ENCODE measurements at regions not wholly inside any gene's neighbourhood (a gene's known extent, or its start where the extent isn't known, plus 50 kb on each side); places are given as distances from the start of the nearest gene placed in this dataset.

DNA sequence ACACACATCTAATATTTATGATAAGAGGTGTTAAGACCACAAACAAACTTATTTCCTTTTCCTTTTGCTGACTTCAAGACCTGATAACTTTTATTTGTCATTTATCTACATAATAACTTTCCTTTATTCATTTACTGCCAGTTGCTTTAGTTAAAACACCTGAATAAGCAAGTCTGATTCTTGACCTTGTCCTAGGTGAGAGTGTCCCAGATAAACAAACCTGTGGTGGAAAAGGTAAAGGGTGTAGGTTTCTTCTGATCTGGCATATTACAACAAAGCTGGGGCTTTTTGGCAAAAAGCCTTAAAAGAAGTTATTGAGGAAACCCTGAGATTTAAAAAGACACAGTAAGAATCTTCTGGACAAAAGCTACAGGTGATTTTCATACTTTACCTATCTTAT, 191.5 kb downstream of the ZBBX start:
- Mint-ChIP-seq H3K36me3 (no peaks in the 10 kb centered on the region), H3K4me1 (no peaks in the 10 kb centered on the region), H3K4me3 (no peak overlapping the region), H3K9me3 (ENCODE audit: low read depth) (peaks cover 11% of the 10 kb centered on the region), H3K27ac (no peak overlapping the region), H3K27me3 (no peaks in the 10 kb centered on the region)
- CTCF ChIA-PET = no interaction called here
- ATAC-seq = no peak
- DNase-seq = no peak

DNA sequence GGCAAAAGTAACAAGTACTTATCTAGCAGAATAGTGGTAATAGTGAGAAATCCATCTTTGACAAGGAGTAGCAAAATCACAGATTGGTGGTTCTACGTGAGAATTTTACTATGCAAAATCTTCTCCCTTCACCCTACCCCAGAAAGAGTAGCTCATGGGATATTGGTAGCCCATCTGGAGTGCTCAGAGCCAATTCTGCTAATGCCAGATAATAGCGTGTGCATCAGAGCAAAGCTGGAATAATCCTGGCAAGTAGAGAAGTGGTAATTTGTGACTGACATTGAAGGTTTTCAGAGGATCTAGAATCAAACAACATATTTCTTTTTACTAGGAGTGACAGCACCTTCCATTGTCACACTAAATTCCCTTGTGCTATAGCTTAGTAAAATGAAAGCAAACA, 192.9 kb downstream of the ZBBX start:
- Mint-ChIP-seq H3K36me3 (no peaks in the 10 kb centered on the region), H3K27me3 (no peaks in the 10 kb centered on the region), H3K4me3 (no peak overlapping the region), H3K4me1 (no peaks in the 10 kb centered on the region), H3K9me3 (ENCODE audit: low read depth) (peaks cover 3% of the 10 kb centered on the region), H3K27ac (no peak overlapping the region)
- CTCF ChIA-PET = no interaction called here
- DNase-seq (no peak), ATAC-seq (no peak)

DNA sequence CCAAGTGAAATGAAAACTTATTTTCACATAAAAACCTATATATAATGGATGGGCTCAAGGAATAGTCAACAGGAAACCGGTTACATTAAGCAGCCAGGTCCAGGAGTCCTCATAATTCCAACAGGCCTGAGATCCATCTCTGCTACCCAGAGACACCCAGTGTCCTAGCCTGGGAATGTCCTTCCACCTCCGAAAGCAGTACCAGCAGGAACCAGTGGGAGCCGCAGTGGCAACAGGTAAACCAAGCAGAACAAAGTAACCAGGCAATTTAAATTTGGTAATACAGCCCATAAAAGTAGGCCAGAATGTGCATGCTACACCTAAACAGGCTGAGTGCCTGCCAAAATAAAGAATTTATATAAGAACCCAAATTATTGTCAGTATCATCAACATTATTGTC, 195.6 kb downstream of the ZBBX start:
- H3K27ac Mint-ChIP-seq = no peak overlapping the region
- DNase-seq = no peak
- no peak for ATAC-seq
- no peak overlapping the region for H3K4me3 Mint-ChIP-seq
- no peaks in the 10 kb centered on the region for H3K36me3 Mint-ChIP-seq
- H3K27me3 Mint-ChIP-seq = no peaks in the 10 kb centered on the region
- H3K4me1 Mint-ChIP-seq = no peaks in the 10 kb centered on the region
- CTCF ChIA-PET = no interaction called here
- no peaks in the 10 kb centered on the region for H3K9me3 Mint-ChIP-seq (ENCODE audit: low read depth)

DNA sequence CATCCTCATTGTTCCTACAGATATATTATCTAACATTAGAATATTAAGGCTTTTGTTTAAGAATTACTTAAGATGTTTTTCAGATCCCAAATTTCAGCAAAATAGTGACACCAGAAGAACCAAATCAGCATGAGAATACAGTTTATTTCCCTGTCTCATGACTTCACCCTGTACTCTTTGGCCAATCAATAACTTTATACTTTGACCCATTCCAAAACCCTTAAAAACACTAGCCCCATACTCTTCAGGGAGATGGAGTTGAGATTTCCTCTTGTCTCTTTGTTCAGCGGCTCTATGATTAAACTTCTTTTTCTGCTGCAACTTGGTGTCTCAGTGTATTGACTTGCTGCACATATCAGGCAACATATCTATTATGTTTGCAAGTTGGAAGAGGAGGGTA, 207.7 kb downstream of the ZBBX start:
- Mint-ChIP-seq H3K4me3 (no peak overlapping the region), H3K9me3 (ENCODE audit: low read depth) (peaks cover 2% of the 10 kb centered on the region), H3K4me1 (no peaks in the 10 kb centered on the region), H3K27ac (no peak overlapping the region), H3K27me3 (no peaks in the 10 kb centered on the region), H3K36me3 (no peaks in the 10 kb centered on the region)
- no peak for ATAC-seq
- no peak for DNase-seq
- CTCF ChIA-PET = no interaction called here

DNA sequence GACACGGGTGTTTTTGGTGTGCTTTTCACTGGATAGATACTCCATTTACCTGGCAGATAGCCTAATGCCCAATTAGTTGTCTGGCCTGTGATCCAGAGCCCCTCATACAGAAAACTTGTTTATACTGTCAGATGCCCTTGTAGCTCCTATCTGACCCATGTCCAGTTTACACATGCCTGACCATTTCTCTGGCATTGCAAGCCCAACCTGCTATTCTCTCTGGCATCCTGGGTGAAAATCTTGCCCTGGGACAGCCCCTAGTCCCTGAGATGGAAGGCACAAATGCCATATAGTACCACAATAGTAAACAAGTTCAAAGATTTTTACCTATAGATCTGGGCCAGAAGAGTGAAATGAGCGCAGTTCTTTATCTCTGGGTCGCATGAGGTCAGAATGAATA, 212.6 kb downstream of the ZBBX start:
- CTCF ChIA-PET = no interaction called here
- ATAC-seq (no peak), DNase-seq (no peak)
- H3K9me3 Mint-ChIP-seq (ENCODE audit: low read depth) = no peaks in the 10 kb centered on the region
- no peak overlapping the region for H3K4me3 Mint-ChIP-seq
- no peaks in the 10 kb centered on the region for H3K36me3 Mint-ChIP-seq
- H3K27me3 Mint-ChIP-seq = no peaks in the 10 kb centered on the region
- no peak overlapping the region for H3K27ac Mint-ChIP-seq
- H3K4me1 Mint-ChIP-seq = no peaks in the 10 kb centered on the region

DNA sequence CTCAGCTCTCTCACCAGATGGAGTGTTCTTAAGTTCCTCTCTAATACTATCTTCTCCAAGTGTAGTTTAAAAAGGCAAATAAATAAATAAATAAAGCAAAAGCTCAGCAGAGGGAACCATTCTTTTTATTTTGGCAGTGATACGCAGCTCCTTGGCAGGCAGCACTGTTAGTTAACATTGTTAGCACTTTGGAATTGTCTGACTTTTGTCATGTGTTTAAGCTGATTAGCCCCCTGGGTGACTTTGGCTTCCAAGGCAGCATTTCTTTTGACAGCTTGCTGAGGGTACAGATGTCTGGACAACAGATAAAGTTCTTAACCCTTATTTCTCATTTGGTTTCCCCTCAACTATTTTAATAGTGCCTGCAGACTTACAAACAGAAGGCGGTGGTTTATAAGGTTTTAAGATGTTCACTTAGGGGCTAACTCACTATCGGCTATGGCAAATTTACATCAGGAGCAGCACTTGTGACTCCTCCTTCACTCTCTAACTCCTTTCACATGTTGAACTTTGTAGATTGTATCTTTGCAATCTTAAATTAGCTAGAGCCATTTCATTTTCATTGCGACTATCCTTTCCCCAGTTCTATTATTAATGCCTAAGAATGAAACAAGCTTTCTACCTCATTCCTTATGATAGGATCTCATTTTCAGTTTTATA, 213.4 kb downstream of the ZBBX start:
- ATAC-seq = no peak
- DNase-seq = no peak
- H3K4me3 Mint-ChIP-seq = no peak overlapping the region
- CTCF ChIA-PET = no interaction called here
- H3K27ac Mint-ChIP-seq = no peak overlapping the region
- H3K27me3 Mint-ChIP-seq = no peaks in the 10 kb centered on the region
- H3K4me1 Mint-ChIP-seq = no peaks in the 10 kb centered on the region
- H3K9me3 Mint-ChIP-seq (ENCODE audit: low read depth) = no peaks in the 10 kb centered on the region
- H3K36me3 Mint-ChIP-seq = no peaks in the 10 kb centered on the region

DNA sequence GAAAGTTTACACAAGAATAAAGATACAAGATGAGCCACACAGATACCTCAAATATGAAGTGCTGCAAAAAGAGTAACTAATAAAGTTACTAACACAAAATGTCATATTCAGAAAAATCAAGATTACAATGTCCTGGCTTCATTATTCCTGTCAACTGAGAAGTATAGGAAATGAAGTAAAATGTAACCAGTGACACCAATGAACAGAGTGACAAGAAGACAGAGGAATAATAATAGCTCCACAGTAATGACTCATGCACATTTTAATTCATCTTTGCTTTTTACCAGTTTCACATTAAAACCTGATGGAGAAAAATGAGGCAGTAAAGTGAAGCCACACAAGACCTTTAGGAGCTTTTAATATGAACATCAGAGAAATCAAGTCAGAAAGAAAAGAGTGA, 214.1 kb downstream of the ZBBX start:
- Mint-ChIP-seq H3K27me3 (no peaks in the 10 kb centered on the region), H3K36me3 (no peaks in the 10 kb centered on the region), H3K9me3 (ENCODE audit: low read depth) (no peaks in the 10 kb centered on the region), H3K4me1 (no peaks in the 10 kb centered on the region), H3K4me3 (no peak overlapping the region), H3K27ac (no peak overlapping the region)
- no peak for ATAC-seq
- CTCF ChIA-PET = no interaction called here
- DNase-seq = no peak

DNA sequence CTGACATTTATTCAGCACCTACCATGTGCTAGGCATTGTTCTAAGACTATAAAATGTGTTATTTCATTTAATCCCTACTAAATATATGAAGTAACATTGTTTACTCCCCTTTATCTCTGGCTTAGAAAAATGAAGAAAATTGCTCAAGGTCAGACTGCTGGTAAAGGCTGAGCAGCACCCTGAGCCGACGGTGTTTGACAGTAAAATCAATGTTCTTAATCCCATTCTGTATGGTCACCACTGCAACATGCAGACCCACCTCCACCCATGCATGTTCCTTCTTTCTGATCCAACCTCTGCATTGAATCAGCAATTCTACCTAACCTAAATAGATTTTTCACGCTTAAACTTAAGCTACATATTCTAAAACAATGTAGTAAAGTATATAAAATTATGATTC, 216.5 kb downstream of the ZBBX start:
- Mint-ChIP-seq H3K36me3 (no peaks in the 10 kb centered on the region), H3K27me3 (no peaks in the 10 kb centered on the region), H3K4me3 (no peak overlapping the region), H3K9me3 (ENCODE audit: low read depth) (no peaks in the 10 kb centered on the region), H3K4me1 (no peaks in the 10 kb centered on the region), H3K27ac (no peak overlapping the region)
- CTCF ChIA-PET = no interaction called here
- DNase-seq (no peak), ATAC-seq (no peak)

DNA sequence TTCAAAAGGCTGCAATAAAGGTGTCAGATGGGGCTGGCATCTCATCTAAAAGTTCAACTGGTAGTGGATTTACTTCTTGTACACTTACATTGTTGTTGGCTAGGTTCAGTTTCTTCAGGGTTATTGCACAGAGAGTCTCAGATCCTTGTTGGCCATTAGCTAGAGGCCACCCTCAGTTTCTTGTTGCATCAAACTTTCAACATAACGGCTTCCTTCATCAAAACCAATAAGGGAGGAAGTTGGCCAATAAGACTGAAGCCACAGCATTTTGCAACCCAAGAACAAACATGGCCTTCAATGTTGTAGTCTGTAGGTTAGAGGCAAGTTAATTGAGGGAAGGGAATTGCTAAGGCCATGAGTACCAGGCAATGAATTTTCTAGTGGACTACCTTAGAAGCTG, 218.0 kb downstream of the ZBBX start:
- no peak overlapping the region for H3K4me3 Mint-ChIP-seq
- no peaks in the 10 kb centered on the region for H3K9me3 Mint-ChIP-seq (ENCODE audit: low read depth)
- H3K36me3 Mint-ChIP-seq = no peaks in the 10 kb centered on the region
- DNase-seq (no peak), ATAC-seq (no peak)
- no peaks in the 10 kb centered on the region for H3K4me1 Mint-ChIP-seq
- no peaks in the 10 kb centered on the region for H3K27me3 Mint-ChIP-seq
- CTCF ChIA-PET = no interaction called here
- H3K27ac Mint-ChIP-seq = no peak overlapping the region

DNA sequence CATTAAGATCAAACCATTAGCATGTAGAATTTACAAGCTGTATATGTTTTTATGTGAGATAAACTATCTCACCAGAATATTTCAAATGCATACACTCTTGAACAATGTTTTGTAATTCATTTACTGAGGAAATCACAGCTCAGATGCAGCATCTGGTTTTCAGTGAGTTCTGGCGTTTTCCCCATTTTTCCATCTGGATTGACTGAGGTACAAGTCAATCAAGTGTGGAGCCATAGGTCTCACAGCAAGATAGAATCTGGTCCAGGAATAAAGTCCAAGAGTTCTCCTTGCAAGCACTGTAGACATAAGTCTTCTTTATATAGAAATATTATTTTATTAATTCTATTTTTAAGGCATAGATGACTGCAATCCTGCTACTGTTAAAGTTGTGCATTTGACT, 219.3 kb downstream of the ZBBX start:
- Mint-ChIP-seq H3K27me3 (no peaks in the 10 kb centered on the region), H3K9me3 (ENCODE audit: low read depth) (peaks cover 8% of the 10 kb centered on the region), H3K36me3 (no peaks in the 10 kb centered on the region), H3K27ac (no peak overlapping the region), H3K4me3 (no peak overlapping the region), H3K4me1 (no peaks in the 10 kb centered on the region)
- ATAC-seq (no peak), DNase-seq (no peak)
- CTCF ChIA-PET = no interaction called here

DNA sequence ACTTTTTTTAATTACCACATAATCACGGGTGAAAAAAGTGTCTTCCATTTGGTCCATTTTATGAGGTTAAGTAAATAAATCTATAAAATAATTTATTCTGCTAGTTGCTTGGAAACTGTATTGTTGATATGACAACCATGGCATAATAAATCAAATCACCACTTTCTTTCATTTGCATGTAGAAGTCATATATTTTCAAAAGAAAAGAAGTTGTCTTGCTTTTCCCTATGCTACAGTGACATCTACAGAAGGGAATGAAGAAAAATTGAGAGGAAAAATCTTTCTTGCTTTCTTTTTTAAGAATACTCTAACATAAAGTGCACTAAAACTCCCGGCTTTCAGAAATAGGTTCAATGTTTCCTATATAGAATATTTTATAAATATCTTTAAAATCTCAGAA, 228.5 kb downstream of the ZBBX start:
- H3K4me1 Mint-ChIP-seq = no peaks in the 10 kb centered on the region
- DNase-seq (no peak), ATAC-seq (no peak)
- H3K27ac Mint-ChIP-seq = no peak overlapping the region
- CTCF ChIA-PET = no interaction called here
- no peak overlapping the region for H3K4me3 Mint-ChIP-seq
- H3K36me3 Mint-ChIP-seq = no peaks in the 10 kb centered on the region
- peaks cover 7% of the 10 kb centered on the region for H3K9me3 Mint-ChIP-seq (ENCODE audit: low read depth)
- no peaks in the 10 kb centered on the region for H3K27me3 Mint-ChIP-seq

DNA sequence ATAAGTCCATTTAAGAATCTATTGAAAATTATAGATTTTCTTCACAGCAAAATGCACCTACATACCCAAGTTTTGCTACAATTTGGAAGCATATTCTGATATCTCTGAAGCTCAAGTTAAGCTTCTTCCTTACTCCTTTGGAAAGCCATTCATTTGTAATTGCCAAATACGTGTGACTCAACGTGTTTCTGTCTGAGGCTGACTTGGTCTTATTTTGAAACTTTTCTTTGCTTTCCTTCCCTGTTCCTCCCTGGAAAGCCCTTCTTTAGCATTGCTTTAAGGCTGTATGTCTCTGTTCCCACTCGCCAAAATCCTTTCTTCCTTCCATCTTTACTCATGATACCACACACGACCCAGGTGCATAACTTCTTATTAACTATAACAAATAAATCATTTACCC, 232.0 kb downstream of the ZBBX start:
- H3K27me3 Mint-ChIP-seq = no peaks in the 10 kb centered on the region
- H3K36me3 Mint-ChIP-seq = no peaks in the 10 kb centered on the region
- DNase-seq (no peak), ATAC-seq (no peak)
- H3K4me3 Mint-ChIP-seq = no peak overlapping the region
- no peaks in the 10 kb centered on the region for H3K9me3 Mint-ChIP-seq (ENCODE audit: low read depth)
- no peak overlapping the region for H3K27ac Mint-ChIP-seq
- CTCF ChIA-PET = no interaction called here
- no peaks in the 10 kb centered on the region for H3K4me1 Mint-ChIP-seq

DNA sequence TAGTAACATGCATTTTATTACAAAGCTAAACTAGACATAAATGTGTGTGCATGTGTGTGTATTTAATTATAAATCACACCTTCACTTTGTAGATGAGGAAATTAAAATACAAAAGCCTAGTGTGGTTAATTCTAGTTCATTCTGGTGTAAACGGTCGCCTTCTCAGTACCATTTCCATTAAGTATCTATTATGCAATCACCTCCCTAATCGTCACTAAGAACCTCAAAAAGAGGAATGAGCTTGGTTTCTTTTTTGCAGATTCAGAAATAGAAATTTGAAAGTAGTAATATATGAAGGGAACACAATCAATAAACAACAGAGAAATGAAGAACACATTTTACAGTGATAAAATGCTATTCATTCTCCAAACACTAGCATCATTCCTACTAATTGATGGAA, 233.2 kb downstream of the ZBBX start:
- no peak overlapping the region for H3K4me3 Mint-ChIP-seq
- no peaks in the 10 kb centered on the region for H3K4me1 Mint-ChIP-seq
- H3K9me3 Mint-ChIP-seq (ENCODE audit: low read depth) = no peaks in the 10 kb centered on the region
- H3K27me3 Mint-ChIP-seq = no peaks in the 10 kb centered on the region
- no peaks in the 10 kb centered on the region for H3K36me3 Mint-ChIP-seq
- no peak for DNase-seq
- ATAC-seq = no peak
- no peak overlapping the region for H3K27ac Mint-ChIP-seq
- CTCF ChIA-PET = no interaction called here

DNA sequence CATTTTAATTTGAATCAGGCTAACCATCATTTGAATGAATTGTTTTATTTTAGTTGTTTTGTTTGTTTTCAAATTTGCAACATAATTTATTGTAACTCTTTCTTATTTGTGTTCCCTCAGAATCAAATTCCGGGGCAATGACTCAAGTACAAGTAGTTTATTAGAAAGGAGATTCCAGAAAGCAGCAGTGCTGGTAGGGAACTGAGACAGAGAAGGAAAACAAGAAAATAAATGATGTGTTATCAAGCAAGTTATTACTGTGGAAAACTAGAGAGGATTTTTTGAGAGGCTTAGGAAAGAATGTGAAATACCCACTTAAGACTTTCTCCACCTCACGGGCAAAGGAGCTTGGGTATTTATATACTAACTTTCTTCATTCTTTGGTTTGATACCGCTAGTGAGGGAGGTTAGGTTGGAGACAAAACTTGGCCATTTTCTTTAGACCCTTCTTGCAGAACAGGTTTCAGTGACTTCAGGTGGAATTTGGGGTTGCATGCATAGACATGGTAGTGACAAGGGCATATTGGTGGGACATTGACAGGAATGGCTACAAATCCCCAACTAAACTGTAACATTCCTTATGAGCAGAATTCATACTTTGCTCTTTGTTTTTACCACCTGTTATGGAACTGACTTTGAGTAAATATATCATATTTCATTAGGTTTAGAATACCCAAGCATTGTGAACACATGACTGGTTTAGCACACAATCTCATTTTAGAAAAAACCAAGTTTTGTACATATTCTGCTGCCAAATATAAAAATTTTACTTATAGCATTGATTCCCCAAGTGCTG, 254.3 kb downstream of the ZBBX start:
- CTCF ChIA-PET = no interaction called here
- Mint-ChIP-seq H3K27ac (no peak overlapping the region), H3K36me3 (no peaks in the 10 kb centered on the region), H3K4me1 (no peaks in the 10 kb centered on the region), H3K4me3 (no peak overlapping the region), H3K9me3 (ENCODE audit: low read depth) (no peaks in the 10 kb centered on the region), H3K27me3 (no peaks in the 10 kb centered on the region)
- ATAC-seq (no peak), DNase-seq (no peak)

DNA sequence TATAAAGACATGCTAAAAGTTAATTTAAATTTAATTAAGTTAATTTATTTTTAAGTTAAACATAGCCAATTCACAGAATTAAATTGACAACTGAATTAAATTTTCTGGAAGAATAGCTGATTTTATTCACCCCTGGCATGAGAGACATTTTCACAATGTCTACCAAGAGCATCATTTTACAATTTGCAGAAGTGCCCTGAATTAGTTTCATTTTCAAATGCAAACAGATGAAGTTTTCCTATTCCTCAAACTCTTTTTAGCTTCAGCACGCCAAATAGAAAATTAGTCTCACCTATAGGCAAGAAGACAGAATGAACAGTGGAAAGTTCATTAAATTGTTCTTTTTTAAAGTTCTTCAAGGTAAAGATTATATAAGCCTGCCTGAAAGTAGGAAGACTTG, 259.3 kb downstream of the ZBBX start:
- ATAC-seq (no peak), DNase-seq (no peak)
- CTCF ChIA-PET = no interaction called here
- no peak overlapping the region for H3K27ac Mint-ChIP-seq
- H3K36me3 Mint-ChIP-seq = no peaks in the 10 kb centered on the region
- no peak overlapping the region for H3K4me3 Mint-ChIP-seq
- no peaks in the 10 kb centered on the region for H3K9me3 Mint-ChIP-seq (ENCODE audit: low read depth)
- H3K27me3 Mint-ChIP-seq = no peaks in the 10 kb centered on the region
- no peaks in the 10 kb centered on the region for H3K4me1 Mint-ChIP-seq
